PC-9 (cell line): ENCODE measurements at regions not wholly inside any gene's neighbourhood (a gene's known extent, or its start where the extent isn't known, plus 50 kb on each side); places are given as distances from the start of the nearest gene placed in this dataset.

Experiments
- CTCF ChIP-seq: fragments of 200-600 bp; sonication (generic); conservative IDR thresholded peaks from 2 replicates; pipeline ENCODE4 v1.6.1; 2017; ENCODE audit warnings: mixed run types, antibody characterized with exemption, mild to moderate bottlenecking, moderate library complexity
- EZH2 ChIP-seq: fragments of 200-600 bp; sonication (generic); IDR thresholded peaks from 2 replicates; pipeline ENCODE4 v1.8.0; 2017; ENCODE audit warnings: antibody characterized with exemption, low read depth

DNA sequence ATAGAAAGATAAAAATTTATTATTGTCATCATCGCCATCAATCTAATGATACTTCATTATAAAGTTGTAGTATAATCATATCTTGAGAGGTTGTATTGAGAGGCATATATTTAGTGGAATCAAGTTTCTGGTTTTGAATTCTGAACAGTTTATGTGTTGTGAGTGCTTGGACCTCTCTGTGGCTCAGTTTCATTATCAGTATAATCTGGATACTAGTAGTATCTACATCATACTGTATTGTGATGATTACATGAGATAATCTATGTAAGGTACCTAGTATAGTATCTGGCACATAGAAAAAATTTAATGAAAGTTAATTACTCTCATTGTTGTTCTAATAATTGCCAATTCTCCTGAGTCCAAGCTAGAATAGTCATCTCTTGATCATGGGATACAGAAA, 161.2 kb upstream of the UBQLN2 start:
- TF ChIP-seq CTCF (no peak), EZH2 (no peak)
